H9 (cell line): ENCODE measurements at regions not wholly inside any gene's neighbourhood (a gene's known extent, or its start where the extent isn't known, plus 50 kb on each side); places are given as distances from the start of the nearest gene placed in this dataset.

ENCODE experiments used
- DNase-seq: peaks from one replicate; pipeline ENCODE4 v3.0.0-alpha.2; 2017
- H2AFZ ChIP-seq: one replicate; pipeline ENCODE4 v1.6.1; 2013; ENCODE audit warnings: mild to moderate bottlenecking, low read length, control low read depth, moderate library complexity
- H2AK5ac ChIP-seq: 2 replicates; pipeline ENCODE4 v1.6.1; 2013; ENCODE audit warnings: low read length, control low read depth, mixed read lengths; ENCODE audit not compliant: insufficient read length
- H2BK120ac ChIP-seq: one replicate; pipeline ENCODE4 v1.6.1; 2013; ENCODE audit warnings: low read depth, mild to moderate bottlenecking, low read length, control low read depth, inconsistent platforms; ENCODE audit not compliant: poor library complexity, severe bottlenecking
- H2BK12ac ChIP-seq: 2 replicates; pipeline ENCODE4 v1.6.1; 2013; ENCODE audit warnings: low read length, control low read depth, mixed read lengths, low read depth; ENCODE audit not compliant: insufficient read length
- H2BK15ac ChIP-seq: 2 replicates; pipeline ENCODE4 v1.6.1; 2013; ENCODE audit warnings: low read depth, low read length, control low read depth
- H2BK20ac ChIP-seq: one replicate; pipeline ENCODE4 v1.6.1; 2013; ENCODE audit warnings: low read depth, mild to moderate bottlenecking, low read length, control low read depth, inconsistent platforms; ENCODE audit not compliant: poor library complexity, severe bottlenecking
- H2BK5ac ChIP-seq: 2 replicates; pipeline ENCODE4 v1.6.1; 2013; ENCODE audit warnings: low read length, control low read depth, mixed read lengths; ENCODE audit not compliant: insufficient read length
- H3K14ac ChIP-seq: 2 replicates; pipeline ENCODE4 v1.6.1; 2013; ENCODE audit warnings: low read length, control low read depth; ENCODE audit not compliant: insufficient read depth
- H3K18ac ChIP-seq: 2 replicates; pipeline ENCODE4 v1.6.1; 2013; ENCODE audit warnings: low read depth, mild to moderate bottlenecking, mixed read lengths, low read length, control low read depth; ENCODE audit not compliant: insufficient read length
- H3K23ac ChIP-seq: 2 replicates; pipeline ENCODE4 v1.6.1; 2013; ENCODE audit warnings: low read length, control low read depth, mixed read lengths, low read depth; ENCODE audit not compliant: insufficient read length
- H3K23me2 ChIP-seq: 2 replicates; pipeline ENCODE4 v1.6.1; 2013; ENCODE audit warnings: low read depth, mild to moderate bottlenecking, mixed read lengths, low read length, control low read depth; ENCODE audit not compliant: insufficient read length, poor library complexity, severe bottlenecking
- H3K27ac ChIP-seq: 2 replicates; pipeline ENCODE4 v1.5.1; 2013; ENCODE audit warnings: low read length, control low read depth, mixed read lengths, low read depth; ENCODE audit not compliant: insufficient read length
- H3K27me3 ChIP-seq: 2 replicates; pipeline ENCODE4 v1.6.1; 2013; ENCODE audit warnings: low read length, control low read depth, inconsistent platforms; ENCODE audit not compliant: insufficient read depth
- H3K4ac ChIP-seq: 2 replicates; pipeline ENCODE4 v1.6.1; 2013; ENCODE audit warnings: low read depth, mild to moderate bottlenecking, control low read depth, inconsistent platforms, low read length, moderate library complexity
- H3K4me1 ChIP-seq: 2 replicates; pipeline ENCODE4 v1.6.1; 2013; ENCODE audit warnings: low read length, control low read depth, inconsistent platforms; ENCODE audit not compliant: insufficient read depth
- H3K4me2 ChIP-seq: 2 replicates; pipeline ENCODE4 v1.6.1; 2013; ENCODE audit warnings: low read length, control low read depth, mixed read lengths; ENCODE audit not compliant: insufficient read length, insufficient read depth
- H3K56ac ChIP-seq: 2 replicates; pipeline ENCODE4 v1.6.1; 2013; ENCODE audit warnings: low read depth, mild to moderate bottlenecking, mixed read lengths, low read length, control low read depth; ENCODE audit not compliant: insufficient read length
- H3K79me1 ChIP-seq: 2 replicates; pipeline ENCODE4 v1.6.1; 2013; ENCODE audit warnings: low read depth, mild to moderate bottlenecking, moderate library complexity, low read length, control low read depth, inconsistent platforms; ENCODE audit not compliant: insufficient read depth, poor library complexity, severe bottlenecking
- H3K79me2 ChIP-seq: 2 replicates; pipeline ENCODE4 v1.6.1; 2013; ENCODE audit warnings: low read length, control low read depth, inconsistent platforms; ENCODE audit not compliant: insufficient read depth
- H3K9ac ChIP-seq: 2 replicates; pipeline ENCODE4 v1.6.1; 2013; ENCODE audit warnings: low read length, control low read depth, mixed read lengths; ENCODE audit not compliant: insufficient read length; ENCODE audit errors: extremely low read depth
- H3K9me3 ChIP-seq: one replicate; pipeline ENCODE4 v1.6.1; 2013; ENCODE audit warnings: low read depth, low read length, inconsistent platforms; ENCODE audit not compliant: control insufficient read depth
- H3T11ph ChIP-seq: one replicate; pipeline ENCODE4 v1.6.1; 2013; ENCODE audit warnings: mild to moderate bottlenecking, low read length, control low read depth, inconsistent platforms
- H4K20me1 ChIP-seq: one replicate; pipeline ENCODE4 v1.6.1; 2013; ENCODE audit not compliant: control insufficient read depth, insufficient read length, insufficient read depth
- H4K5ac ChIP-seq: 2 replicates; pipeline ENCODE4 v1.6.1; 2013; ENCODE audit warnings: low read depth, mild to moderate bottlenecking, mixed read lengths, low read length, control low read depth; ENCODE audit not compliant: insufficient read length
- H4K8ac ChIP-seq: replicated peaks from 2 replicates; pipeline ENCODE4 v1.6.1; 2013; ENCODE audit warnings: low read length, control low read depth, mixed read lengths, low read depth; ENCODE audit not compliant: insufficient read length
- H4K91ac ChIP-seq: 2 replicates; pipeline ENCODE4 v1.6.1; 2013; ENCODE audit warnings: low read depth, mild to moderate bottlenecking, moderate library complexity, mixed read lengths, low read length, control low read depth; ENCODE audit not compliant: insufficient read length
- H3K27ac Mint-ChIP-seq, 3 experiments: 2 replicates in 2 of 3; 3 replicates in 1 of 3; pipeline ENCODE4 v1.8.0; 2020 to 2021; ENCODE audit warnings: mixed read lengths in 3 of 3, mild to moderate bottlenecking in 1 of 3, moderate library complexity in 1 of 3
- H3K27me3 Mint-ChIP-seq: 2 replicates; pipeline ENCODE4 v1.8.0; 2021; ENCODE audit warnings: low read depth, mild to moderate bottlenecking, moderate library complexity, mixed read lengths
- H3K36me3 Mint-ChIP-seq, 3 experiments: 2 replicates in 2 of 3; 3 replicates in 1 of 3; pipeline ENCODE4 v1.8.0; 2020 to 2021; ENCODE audit warnings: low read depth in 3 of 3, mixed read lengths in 3 of 3; ENCODE audit not compliant: insufficient read depth in 1 of 3
- H3K4me1 Mint-ChIP-seq, 2 experiments: 2 replicates each; pipeline ENCODE4 v1.8.0; 2020; ENCODE audit warnings: mixed read lengths in 2 of 2
- H3K4me3 Mint-ChIP-seq, 2 experiments: 2 replicates in 1 of 2; 3 replicates in 1 of 2; pipeline ENCODE4 v1.8.0; 2020 to 2021; ENCODE audit warnings: mild to moderate bottlenecking in 2 of 2, mixed read lengths in 2 of 2, moderate library complexity in 1 of 2
- H3K9me3 Mint-ChIP-seq, 2 experiments: 2 replicates in 1 of 2; 3 replicates in 1 of 2; pipeline ENCODE4 v1.8.0; 2020; ENCODE audit warnings: mild to moderate bottlenecking in 2 of 2, mixed read lengths in 2 of 2, moderate library complexity in 1 of 2
- WGBS: extraction: QIAGEN DNeasy Blood & Tissue Kit; methylation state at CpG from one replicate; pipeline ENCODE4 v1.1.7; 2013; ENCODE audit warnings: missing lambda C conversion rate, low lambda C conversion rate, mixed read lengths; ENCODE audit not compliant: insufficient read length; ENCODE audit errors: extremely low coverage; 5-methylcytosine and 5-hydroxymethylcytosine counted together
- TF ChIP-seq, protein P1 (sequence below): fragments of 200-600 bp; sonication (generic); conservative IDR thresholded peaks from 3 replicates; pipeline ENCODE4 v1.8.0; 2021; ENCODE audit warnings: antibody characterized with exemption, mild to moderate bottlenecking

GRCh38 chr13:112182251-112182650 lies 115.3 kb downstream of the SOX1 start:
- Histone ChIP-seq H2BK20ac (no peak overlapping the region), H3T11ph (no peak overlapping the region), H3K27me3 (no peaks in the 10 kb centered on the region; the same call in 1 of the 2 replicates), H3K4ac (no peak overlapping the region), H3K79me1 (no peaks in the 10 kb centered on the region), H3K4me2 (no peak overlapping the region), H3K23me2 (no peaks in the 10 kb centered on the region), H2AK5ac (no peak overlapping the region), H3K79me2 (no peaks in the 10 kb centered on the region), H2AFZ (no peak overlapping the region), H3K9ac (no peak overlapping the region), H4K20me1 (no peaks in the 10 kb centered on the region), H4K8ac (no peak overlapping the region), H3K56ac (no peak overlapping the region), H3K18ac (no peak overlapping the region), H2BK120ac (no peak overlapping the region), H2BK15ac (no peak overlapping the region), H3K27ac (no peak overlapping the region), H2BK12ac (no peak overlapping the region), H3K23ac (no peak overlapping the region), H4K91ac (no peak overlapping the region), H3K9me3 (no peaks in the 10 kb centered on the region), H2BK5ac (no peak overlapping the region), H3K14ac (no peak overlapping the region), H3K4me1 (no peaks in the 10 kb centered on the region), H4K5ac (no peak overlapping the region)
- no peak overlapping the region for H3K4me3 Mint-ChIP-seq
- H3K27ac Mint-ChIP-seq: no peak overlapping the region
- peaks cover 3 to 6% of the 10 kb centered on the region in 2 experiments; a peak in 2 of 4 replicates for H3K4me1 Mint-ChIP-seq
- H3K36me3 Mint-ChIP-seq: no peaks in the 10 kb centered on the region; a peak in 1 of 7 replicates
- peaks cover 0 to 3% of the 10 kb centered on the region in 2 experiments; a peak in 1 of 5 replicates for H3K9me3 Mint-ChIP-seq
- TF ChIP-seq, protein P1, sequence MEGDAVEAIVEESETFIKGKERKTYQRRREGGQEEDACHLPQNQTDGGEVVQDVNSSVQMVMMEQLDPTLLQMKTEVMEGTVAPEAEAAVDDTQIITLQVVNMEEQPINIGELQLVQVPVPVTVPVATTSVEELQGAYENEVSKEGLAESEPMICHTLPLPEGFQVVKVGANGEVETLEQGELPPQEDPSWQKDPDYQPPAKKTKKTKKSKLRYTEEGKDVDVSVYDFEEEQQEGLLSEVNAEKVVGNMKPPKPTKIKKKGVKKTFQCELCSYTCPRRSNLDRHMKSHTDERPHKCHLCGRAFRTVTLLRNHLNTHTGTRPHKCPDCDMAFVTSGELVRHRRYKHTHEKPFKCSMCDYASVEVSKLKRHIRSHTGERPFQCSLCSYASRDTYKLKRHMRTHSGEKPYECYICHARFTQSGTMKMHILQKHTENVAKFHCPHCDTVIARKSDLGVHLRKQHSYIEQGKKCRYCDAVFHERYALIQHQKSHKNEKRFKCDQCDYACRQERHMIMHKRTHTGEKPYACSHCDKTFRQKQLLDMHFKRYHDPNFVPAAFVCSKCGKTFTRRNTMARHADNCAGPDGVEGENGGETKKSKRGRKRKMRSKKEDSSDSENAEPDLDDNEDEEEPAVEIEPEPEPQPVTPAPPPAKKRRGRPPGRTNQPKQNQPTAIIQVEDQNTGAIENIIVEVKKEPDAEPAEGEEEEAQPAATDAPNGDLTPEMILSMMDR: no peak
- WGBS: no CpG with 5 or more reads among the region's 11 CpGs
- H3K27me3 Mint-ChIP-seq: peaks cover 30% of the 10 kb centered on the region
- no peak for DNase-seq
